ENCODE measurements at regions not wholly inside any gene's neighbourhood (a gene's known extent, or its start where the extent isn't known, plus 50 kb on each side); places are given as distances from the start of the nearest gene placed in this dataset.

DNA sequence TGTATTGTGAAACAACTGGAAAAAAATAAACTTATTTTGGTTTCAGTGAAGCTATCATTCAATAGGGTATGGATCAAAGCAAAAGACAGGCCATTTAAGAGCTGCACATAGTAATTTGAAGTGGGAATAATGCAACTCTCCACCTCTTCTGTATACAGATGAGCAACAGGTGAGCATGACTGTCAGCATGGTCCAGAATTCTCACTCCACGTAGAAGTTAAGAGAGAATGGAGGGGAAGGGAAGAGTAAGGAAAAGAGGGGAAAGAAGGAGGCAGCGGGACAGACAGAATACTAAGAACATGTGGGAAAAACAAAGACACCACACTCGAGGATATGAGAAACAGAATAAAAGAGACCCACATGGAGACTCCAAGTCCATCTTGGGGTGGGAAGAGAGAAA, 396.1 kb upstream of the GRIA1 start:
- intact Hi-C loops (cut with micrococcal nuclease; ENCODE audit: unreplicated experiment) (no loop called here), in situ Hi-C loops (cut with MboI) (no loop called here)
- ChIA-PET POLR2A (no interaction called here), CTCF (no interaction called here), SMC1A (ENCODE audit: uncharacterized antibody, unreplicated experiment) (no interaction called here), RAD21 (ENCODE audit: unreplicated experiment) (no interaction called here)
- no peak for DNase-seq (ENCODE audit: low read depth, low spot score)
- Histone ChIP-seq H3K4me1 (ENCODE audit: control insufficient read depth, insufficient read depth, low read length) (no peaks in the 10 kb centered on the region), H3K27me3 (replicated peaks in 1 of 2; ENCODE audit: control insufficient read depth in 2 of 2, insufficient read depth in 2 of 2, low read length in 1 of 2) (no peaks in the 10 kb centered on the region), H3K9me3 (replicated peaks; ENCODE audit: control insufficient read depth, insufficient read depth, low read length) (no peaks in the 10 kb centered on the region), H3K4me2 (ENCODE audit: control insufficient read depth, insufficient read depth) (no peak overlapping the region), H3K4me3 (no peak overlapping the region), H4K20me1 (ENCODE audit: control insufficient read depth, insufficient read depth) (no peaks in the 10 kb centered on the region), H3K9ac (ENCODE audit: control insufficient read depth, insufficient read depth, low read length) (no peak overlapping the region), H3K27ac (ENCODE audit: control insufficient read depth, insufficient read depth) (no peak overlapping the region), H3K79me2 (ENCODE audit: control insufficient read depth, insufficient read depth, low read length) (no peaks in the 10 kb centered on the region), H3K36me3 (ENCODE audit: control insufficient read depth in 2 of 2, insufficient read depth in 2 of 2, low read length in 1 of 2) (no peaks in the 10 kb centered on the region), H2AFZ (ENCODE audit: control insufficient read depth, low read depth, low read length) (no peak overlapping the region)
- FAIRE-seq, result no peak
- BruUV-seq (replicated peaks), result no TSS peak
- no peak for ATAC-seq
- WGBS (ENCODE audit: insufficient coverage, insufficient replicate concordance, low lambda C conversion rate, missing lambda C conversion rate), result 2% methylated on average over 3 of the region's 3 CpGs
- TF ChIP-seq IKZF1 (conservative IDR thresholded peaks at IDR 0.05), result no peak
- no peak for TF ChIP-seq FOXM1 (IDR thresholded peaks at IDR 0.05; ENCODE audit: low read depth, low read length)
- TF ChIP-seq SREBF1 (IDR thresholded peaks at IDR 0.05; ENCODE audit: low read length), result no peak
- TF ChIP-seq, protein P1, sequence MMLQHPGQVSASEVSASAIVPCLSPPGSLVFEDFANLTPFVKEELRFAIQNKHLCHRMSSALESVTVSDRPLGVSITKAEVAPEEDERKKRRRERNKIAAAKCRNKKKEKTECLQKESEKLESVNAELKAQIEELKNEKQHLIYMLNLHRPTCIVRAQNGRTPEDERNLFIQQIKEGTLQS (IDR thresholded peaks at IDR 0.05; ENCODE audit: borderline replicate concordance, extremely low read depth, low read depth, low read length), result no peak
- no peak for TF ChIP-seq NRF1 (conservative IDR thresholded peaks at IDR 0.05; ENCODE audit: low read depth, low read length)
- TF ChIP-seq HDAC6 (IDR thresholded peaks at IDR 0.05; ENCODE audit: unreplicated experiment), result no peak
- TF ChIP-seq BRCA1 (IDR thresholded peaks at IDR 0.05; ENCODE audit: low read depth, low read length), result no peak
- TF ChIP-seq ETV6 (conservative IDR thresholded peaks at IDR 0.05 in 1 of 2, IDR thresholded peaks at IDR 0.05 in 1 of 2; ENCODE audit: borderline replicate concordance in 1 of 2, low read depth in 1 of 2), result no peak

DNA sequence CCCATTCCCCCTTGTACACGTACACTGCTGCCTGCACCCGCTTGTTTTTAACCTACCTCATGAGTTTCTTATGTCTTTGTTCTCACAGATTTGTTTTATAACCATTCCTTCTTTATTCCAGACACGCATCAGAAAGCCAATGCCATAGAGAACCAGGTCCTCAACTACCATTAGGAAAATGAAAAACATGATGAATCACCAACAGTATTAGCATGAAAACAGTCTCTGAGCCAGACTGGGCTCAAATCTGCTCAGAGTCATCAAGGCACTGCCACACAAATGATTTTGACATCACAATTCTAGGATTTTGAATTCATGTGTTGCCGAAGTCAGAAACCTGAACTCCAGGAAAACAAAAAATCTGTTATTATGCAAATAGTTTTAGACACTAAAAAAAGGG, 394.1 kb upstream of the GRIA1 start:
- Histone ChIP-seq H3K4me1 (ENCODE audit: control insufficient read depth, insufficient read depth, low read length) (no peaks in the 10 kb centered on the region), H3K79me2 (ENCODE audit: control insufficient read depth, insufficient read depth, low read length) (no peaks in the 10 kb centered on the region), H3K36me3 (ENCODE audit: control insufficient read depth in 2 of 2, insufficient read depth in 2 of 2, low read length in 1 of 2) (no peaks in the 10 kb centered on the region), H3K27me3 (replicated peaks in 1 of 2; ENCODE audit: control insufficient read depth in 2 of 2, insufficient read depth in 2 of 2, low read length in 1 of 2) (no peaks in the 10 kb centered on the region), H3K27ac (ENCODE audit: control insufficient read depth, insufficient read depth) (no peak overlapping the region), H4K20me1 (ENCODE audit: control insufficient read depth, insufficient read depth) (no peaks in the 10 kb centered on the region), H3K9me3 (replicated peaks; ENCODE audit: control insufficient read depth, insufficient read depth, low read length) (no peaks in the 10 kb centered on the region), H3K4me3 (no peak overlapping the region), H3K9ac (ENCODE audit: control insufficient read depth, insufficient read depth, low read length) (no peak overlapping the region), H2AFZ (ENCODE audit: control insufficient read depth, low read depth, low read length) (no peak overlapping the region), H3K4me2 (ENCODE audit: control insufficient read depth, insufficient read depth) (no peak overlapping the region)
- FAIRE-seq (no peak), DNase-seq (ENCODE audit: low read depth, low spot score) (no peak), ATAC-seq (no peak)
- ChIA-PET SMC1A (ENCODE audit: uncharacterized antibody, unreplicated experiment) (no interaction called here), POLR2A (no interaction called here), RAD21 (ENCODE audit: unreplicated experiment) (no interaction called here), CTCF (no interaction called here)
- in situ Hi-C loops (cut with MboI), result no loop called here
- no TSS peak for BruUV-seq (replicated peaks)
- intact Hi-C loops (cut with micrococcal nuclease; ENCODE audit: unreplicated experiment), result no loop called here
- 25% methylated on average over 4 of the region's 4 CpGs for WGBS (ENCODE audit: insufficient coverage, insufficient replicate concordance, low lambda C conversion rate, missing lambda C conversion rate)
- no peak for TF ChIP-seq FOS (IDR thresholded peaks at IDR 0.05; ENCODE audit: borderline replicate concordance, extremely low read depth, insufficient read length)
- TF ChIP-seq CHD4 (IDR thresholded peaks at IDR 0.05), result no peak
- no peak for TF ChIP-seq ZBED1 (IDR thresholded peaks at IDR 0.05; ENCODE audit: borderline replicate concordance)
- TF ChIP-seq CHD2 (IDR thresholded peaks at IDR 0.05; ENCODE audit: borderline replicate concordance, low read depth, low read length), result no peak
- TF ChIP-seq ZNF274 (IDR thresholded peaks at IDR 0.05; ENCODE audit: insufficient read depth, insufficient read length), result no peak
- TF ChIP-seq CEBPB (IDR thresholded peaks at IDR 0.05; ENCODE audit: borderline replicate concordance in 1 of 2, low read depth in 2 of 2, low read length in 2 of 2), result no peak
- TF ChIP-seq CBX3 (IDR thresholded peaks at IDR 0.05; ENCODE audit: borderline replicate concordance, low read depth), result no peak
- TF ChIP-seq NRF1 (conservative IDR thresholded peaks at IDR 0.05; ENCODE audit: low read depth, low read length), result no peak
- no peak for TF ChIP-seq CBX5 (IDR thresholded peaks at IDR 0.05; ENCODE audit: low read depth)
- no peak for TF ChIP-seq SUPT20H (IDR thresholded peaks at IDR 0.05; ENCODE audit: borderline replicate concordance, control insufficient read depth, low read depth, low read length)
- TF ChIP-seq, protein P2, sequence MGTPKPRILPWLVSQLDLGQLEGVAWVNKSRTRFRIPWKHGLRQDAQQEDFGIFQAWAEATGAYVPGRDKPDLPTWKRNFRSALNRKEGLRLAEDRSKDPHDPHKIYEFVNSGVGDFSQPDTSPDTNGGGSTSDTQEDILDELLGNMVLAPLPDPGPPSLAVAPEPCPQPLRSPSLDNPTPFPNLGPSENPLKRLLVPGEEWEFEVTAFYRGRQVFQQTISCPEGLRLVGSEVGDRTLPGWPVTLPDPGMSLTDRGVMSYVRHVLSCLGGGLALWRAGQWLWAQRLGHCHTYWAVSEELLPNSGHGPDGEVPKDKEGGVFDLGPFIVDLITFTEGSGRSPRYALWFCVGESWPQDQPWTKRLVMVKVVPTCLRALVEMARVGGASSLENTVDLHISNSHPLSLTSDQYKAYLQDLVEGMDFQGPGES (IDR thresholded peaks at IDR 0.05), result no peak
